Neural progenitor cell (in vitro differentiated cells): ENCODE measurements at regions not wholly inside any gene's neighbourhood (a gene's known extent, or its start where the extent isn't known, plus 50 kb on each side); places are given as distances from the start of the nearest gene placed in this dataset.
"Not testable (repeated sequence)": the region's sequence is repeated elsewhere in the genome, so short reads cannot be mapped to it uniquely, and the experiment has no call there.

Experiments
- CTCF ChIP-seq: fragments of 200-600 bp; sonication (generic); IDR thresholded peaks from 2 replicates; pipeline ENCODE4 v1.5.1; 2017; ENCODE audit warnings: antibody characterized with exemption, mild to moderate bottlenecking
- EZH2 ChIP-seq: fragments of 200-600 bp; sonication (generic); IDR thresholded peaks from 2 replicates; pipeline ENCODE4 v1.6.1; 2017; ENCODE audit warnings: antibody characterized with exemption, mild to moderate bottlenecking, moderate library complexity
- EZH2phosphoT487 ChIP-seq: fragments of 200-600 bp; sonication (generic); IDR thresholded peaks from 2 replicates; pipeline ENCODE4 v1.6.1; 2017; ENCODE audit warnings: antibody characterized with exemption

- TF ChIP-seq CTCF, EZH2, EZH2phosphoT487: not testable (repeated sequence)
These were observed 108.5 kb upstream of the SMARCAD1 start for GRCh38 chr4:94099141-94099540.
